NCI-H1417 treated with DMSO at 0.1 percent for 48 hours (cell line): ENCODE measurements at regions not wholly inside any gene's neighbourhood (a gene's known extent, or its start where the extent isn't known, plus 50 kb on each side); places are given as distances from the start of the nearest gene placed in this dataset.

ENCODE experiments used
- DNase-seq: peaks from one replicate; lab custom pipeline; 2025; lab: John Stamatoyannopoulos, UW

DNA sequence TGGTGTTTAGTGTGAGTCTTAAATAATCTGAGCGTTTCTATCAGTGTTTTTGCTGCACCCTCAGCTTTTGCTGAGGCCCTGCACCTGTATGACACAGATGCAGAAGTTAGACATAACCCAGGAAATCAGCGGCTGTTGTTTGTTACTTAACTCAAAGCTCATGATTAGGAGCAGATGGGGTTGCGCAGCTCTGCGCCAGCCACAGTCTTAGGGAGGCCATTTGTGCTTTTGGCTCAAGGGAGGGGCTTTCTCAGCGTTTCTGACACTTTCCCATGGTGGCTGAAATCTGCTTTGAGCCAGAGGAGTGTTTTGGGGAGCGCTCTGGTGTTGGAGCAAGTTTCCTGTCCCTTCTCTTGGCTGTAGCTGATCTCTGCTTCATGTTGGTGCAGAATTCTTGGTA is 433.8 kb downstream of the NAF1 start:
- no peak for DNase-seq

DNA sequence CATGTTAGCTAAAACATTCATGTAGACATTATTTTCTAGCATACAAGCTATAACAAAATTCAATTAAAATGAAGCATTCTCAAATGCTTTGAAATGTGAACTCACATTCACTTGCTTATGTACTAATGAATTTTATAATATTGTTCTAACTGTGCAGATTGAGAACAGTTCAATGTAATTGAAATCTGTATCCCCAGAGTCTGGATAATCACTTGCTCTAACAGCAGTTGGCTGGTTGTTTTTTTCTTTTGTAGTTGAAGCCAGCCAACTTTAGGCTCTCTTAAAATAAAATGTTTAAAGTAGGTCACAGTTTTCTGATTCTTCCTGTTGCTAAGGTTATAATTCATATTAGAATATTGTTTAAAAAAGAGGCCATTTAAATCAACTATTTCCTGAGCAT is 438.9 kb downstream of the NAF1 start:
- DNase-seq, result no peak

- no peak for DNase-seq
These were observed 439.5 kb downstream of the NAF1 start for GRCh38 chr4:162727232-162727631.

DNA sequence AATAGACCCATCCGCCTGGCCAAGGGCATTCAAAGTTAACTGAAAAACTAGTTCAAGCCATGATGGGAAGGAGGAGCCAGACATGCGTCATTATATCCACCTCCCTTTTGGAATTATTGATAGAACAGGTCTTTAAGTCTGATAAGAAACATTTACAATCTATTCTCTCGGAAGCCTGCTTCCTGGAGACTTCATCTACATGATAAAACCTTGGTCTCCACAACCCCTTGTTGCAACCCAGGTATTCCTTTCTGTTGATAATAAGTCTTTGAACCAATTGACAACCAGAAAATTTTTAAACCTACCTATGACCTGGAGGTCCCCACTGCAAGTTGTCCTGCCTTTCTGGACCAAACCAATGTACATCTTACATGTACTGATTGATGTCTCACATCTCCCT is 451.3 kb downstream of the NAF1 start:
- no peak for DNase-seq

DNA sequence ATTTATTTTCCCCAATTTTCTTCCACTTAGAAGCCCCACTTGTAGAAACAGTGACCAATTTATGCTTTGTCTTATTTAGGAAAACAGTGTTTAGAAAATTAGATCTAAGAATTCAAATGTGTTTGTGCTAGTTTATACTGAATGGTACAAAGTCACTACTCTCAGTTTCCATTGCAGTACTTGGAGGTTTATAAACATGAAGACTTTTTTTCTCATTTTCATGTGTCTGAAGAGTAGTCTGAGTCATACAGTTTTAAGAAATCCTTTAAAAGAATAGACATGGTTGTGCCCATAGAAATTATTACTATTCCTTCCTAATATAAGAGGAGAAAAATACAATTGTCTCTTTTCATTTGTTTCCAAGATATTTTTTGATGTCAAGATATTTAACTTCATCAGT is 458.7 kb downstream of the NAF1 start:
- DNase-seq, result no peak

- no peak for DNase-seq
These were observed 460.1 kb downstream of the NAF1 start for GRCh38 chr4:162706632-162707031.

DNA sequence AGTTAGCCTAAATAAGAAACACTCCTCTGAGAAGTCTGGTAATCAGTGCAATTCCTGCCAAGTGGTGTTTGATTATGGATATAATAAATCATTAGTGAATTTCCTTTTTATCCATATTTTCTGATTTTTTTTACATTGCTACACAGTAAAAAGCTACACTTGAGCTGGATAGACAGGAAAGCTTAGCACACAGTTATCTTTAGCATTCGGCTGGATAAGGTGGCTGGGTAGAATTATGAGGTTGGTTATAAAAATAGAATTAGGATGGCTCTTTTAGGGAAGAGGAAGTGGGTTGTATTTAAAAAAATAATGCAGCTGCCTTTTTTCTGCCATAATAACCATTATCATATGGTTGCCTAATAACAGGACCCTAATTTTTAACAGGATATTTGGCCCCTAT is 460.6 kb downstream of the NAF1 start:
- DNase-seq, result no peak

- DNase-seq, result no peak
These were observed 461.4 kb downstream of the NAF1 start for GRCh38 chr4:162705130-162705803.

GRCh38 chr4:162700815-162701361 is 465.8 kb downstream of the NAF1 start:
- no peak for DNase-seq

DNA sequence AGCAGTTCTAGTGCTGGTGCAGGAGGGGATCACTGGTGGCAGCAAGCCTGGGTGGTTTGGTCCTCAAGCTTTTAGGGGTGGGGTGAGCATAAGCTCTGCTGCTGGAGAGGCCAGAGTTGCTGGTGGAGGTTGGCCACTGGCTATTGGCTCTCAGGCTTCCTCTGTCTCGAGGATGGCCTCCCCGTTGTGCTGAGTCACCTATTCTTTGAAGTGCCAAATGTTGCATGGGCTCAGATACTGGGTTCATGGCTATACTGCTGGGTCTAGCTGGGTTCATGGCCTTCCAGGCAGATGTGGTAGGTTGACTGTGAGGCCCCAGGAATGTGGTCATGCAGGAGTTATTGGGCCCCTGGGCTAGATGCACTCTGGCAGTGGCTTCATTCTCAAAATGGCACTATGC is 466.3 kb downstream of the NAF1 start:
- DNase-seq, result no peak

DNA sequence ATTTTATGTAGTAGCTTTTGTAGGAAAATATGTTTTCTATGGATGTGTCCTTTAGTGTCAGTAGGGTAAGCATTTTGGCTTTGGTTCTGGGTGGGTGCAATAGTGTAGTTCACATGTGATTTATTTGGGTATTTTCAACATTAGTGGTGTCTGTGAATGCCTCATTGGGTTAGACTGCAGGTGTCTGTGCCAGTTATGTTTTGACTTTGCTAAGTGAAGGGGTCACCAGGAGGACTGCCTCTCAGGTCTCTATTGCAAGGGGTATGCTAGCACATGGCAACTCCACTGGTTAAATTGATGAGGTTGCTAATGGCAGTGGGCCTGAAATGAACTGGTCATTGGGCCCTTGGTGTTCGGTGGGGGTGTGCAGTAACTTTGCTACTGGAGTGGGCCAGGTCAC is 467.1 kb downstream of the NAF1 start:
- DNase-seq, result no peak

- DNase-seq, result no peak
These were observed 481.3 kb downstream of the NAF1 start for GRCh38 chr4:162685410-162685809.

GRCh38 chr4:162684998-162685397 is 481.7 kb downstream of the NAF1 start:
- no peak for DNase-seq

GRCh38 chr4:162684371-162684700 is 482.4 kb downstream of the NAF1 start:
- no peak for DNase-seq

DNA sequence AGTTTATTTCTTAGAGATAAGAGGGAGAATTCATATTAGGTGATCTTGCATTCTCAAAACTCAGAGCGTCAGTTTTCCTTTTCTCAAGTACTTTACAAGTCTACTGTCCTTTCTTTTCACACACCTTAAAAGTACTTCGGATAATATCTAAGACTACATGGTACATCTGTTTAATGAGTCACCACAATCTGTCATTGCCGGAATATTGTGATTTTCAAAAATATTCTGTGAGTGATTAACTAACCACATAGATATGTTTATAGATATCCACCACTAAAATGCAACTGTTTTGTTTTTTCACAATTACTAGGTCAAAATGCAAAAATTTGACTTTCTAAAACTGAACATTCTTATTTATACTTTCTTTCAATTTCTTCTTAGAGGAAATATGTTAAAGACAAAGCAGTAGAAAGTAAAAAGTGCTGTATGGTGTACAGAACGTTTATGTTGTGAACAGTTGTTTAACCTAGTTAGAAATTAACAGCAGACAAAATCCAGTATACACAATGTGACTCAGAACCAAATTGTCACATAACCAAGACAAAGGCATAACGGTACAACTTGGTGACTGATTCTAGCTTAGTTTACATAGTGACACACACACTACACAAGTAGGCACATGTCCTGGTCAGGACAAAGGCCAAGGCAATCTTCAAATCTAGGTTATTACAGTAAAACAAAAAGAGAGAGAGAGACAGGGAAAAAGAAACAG is 482.9 kb downstream of the NAF1 start:
- no peak for DNase-seq

GRCh38 chr4:162682651-162683050 is 484.0 kb downstream of the NAF1 start:
- no peak for DNase-seq

DNA sequence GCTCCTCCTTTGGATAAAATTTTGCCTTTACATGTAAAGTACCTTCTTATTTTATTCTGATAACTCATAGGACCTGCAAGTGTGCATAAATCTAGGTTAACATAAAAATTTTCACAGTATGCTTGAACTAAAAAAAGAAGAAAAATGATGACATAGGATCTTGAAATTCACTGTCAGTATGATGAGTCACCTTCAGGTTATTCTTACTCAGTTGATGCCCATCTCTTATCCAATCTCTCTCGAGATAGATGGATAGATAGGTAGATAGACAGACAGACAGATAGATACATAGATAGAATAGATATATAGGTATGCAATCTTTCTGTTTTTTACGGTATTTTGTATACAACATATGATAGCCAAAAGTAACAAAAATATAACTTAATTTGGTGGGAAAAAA is 485.5 kb downstream of the NAF1 start:
- DNase-seq, result no peak

GRCh38 chr4:162675661-162676060 is 491.0 kb downstream of the NAF1 start:
- no peak for DNase-seq

- DNase-seq, result no peak
These were observed 498.1 kb upstream of the FSTL5 start for GRCh38 chr4:162661913-162662312.

DNA sequence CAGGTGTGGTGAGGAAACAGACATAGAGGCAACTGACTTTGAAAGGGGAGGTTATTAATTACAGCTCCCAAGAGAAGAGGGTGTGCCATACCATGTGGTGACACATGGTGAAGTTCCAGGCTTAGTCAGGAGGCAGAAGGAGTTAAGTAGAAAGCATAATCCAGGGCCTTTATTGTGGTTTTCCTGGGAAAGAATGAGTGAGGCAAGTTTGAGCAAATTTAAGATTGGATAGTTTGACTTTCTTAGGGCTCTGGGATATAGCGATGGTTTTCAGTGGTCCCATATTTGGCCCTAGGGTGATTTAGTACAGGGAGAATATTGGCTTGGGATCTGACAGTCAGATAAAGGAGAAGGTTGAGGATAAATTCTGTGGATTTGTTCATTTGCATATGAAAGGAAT is 495.9 kb upstream of the FSTL5 start:
- no peak for DNase-seq

DNA sequence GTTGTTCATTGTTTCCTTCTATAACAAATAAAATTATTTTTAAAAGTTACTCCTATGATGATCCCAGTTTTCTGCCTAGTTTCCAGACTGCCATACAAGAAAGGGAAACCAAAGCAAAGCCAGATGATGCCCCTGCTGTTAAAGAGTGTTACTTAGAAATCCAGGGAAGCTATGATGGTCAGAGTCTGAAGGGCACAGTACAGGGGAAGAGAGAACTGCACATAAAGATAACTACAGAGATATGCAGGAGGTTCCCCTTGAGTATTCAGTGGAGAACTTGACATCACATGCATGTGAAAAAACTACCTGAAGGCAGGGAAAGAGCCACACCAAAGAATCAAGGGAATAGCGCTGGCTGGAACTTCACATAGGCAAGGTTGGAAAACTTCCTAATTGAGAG is 494.2 kb upstream of the FSTL5 start:
- no peak for DNase-seq

DNA sequence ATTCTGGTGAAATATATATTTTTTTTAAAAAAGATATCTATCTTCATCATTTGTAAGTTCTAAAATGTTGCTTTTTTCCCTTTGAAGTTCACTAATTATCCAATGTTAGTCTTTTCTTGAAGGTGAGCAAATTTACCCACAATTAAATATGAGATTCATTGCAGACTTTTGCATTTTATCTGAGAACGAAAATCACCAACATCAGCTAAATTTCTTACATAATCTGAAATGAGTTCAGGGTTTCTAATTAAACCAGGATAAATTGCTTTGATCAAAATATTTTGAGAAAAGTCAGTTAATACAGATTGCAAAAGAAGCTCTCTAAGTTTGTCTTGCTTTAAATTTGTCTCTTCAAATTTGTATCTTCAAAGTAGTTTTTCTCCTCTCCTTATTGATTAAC is 486.4 kb upstream of the FSTL5 start:
- no peak for DNase-seq

DNA sequence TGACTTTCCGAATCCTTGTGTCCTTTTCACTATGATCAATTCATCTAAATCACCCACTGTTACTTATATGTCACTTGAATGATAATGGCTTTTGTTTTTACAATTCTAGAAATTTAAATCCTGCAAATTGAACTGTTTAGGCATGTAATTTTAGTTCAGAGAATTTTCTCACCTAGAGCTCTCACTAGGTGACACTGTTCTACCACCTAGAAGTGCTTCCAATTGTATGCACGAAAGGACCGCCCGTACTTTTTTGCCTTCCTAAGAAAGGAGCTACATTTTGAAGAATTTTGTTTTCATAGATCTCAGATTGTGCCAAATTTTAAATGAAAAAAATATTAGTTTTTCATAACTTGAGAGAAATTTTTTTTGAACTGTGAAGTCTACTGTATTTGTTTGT is 481.6 kb upstream of the FSTL5 start:
- DNase-seq, result no peak

DNA sequence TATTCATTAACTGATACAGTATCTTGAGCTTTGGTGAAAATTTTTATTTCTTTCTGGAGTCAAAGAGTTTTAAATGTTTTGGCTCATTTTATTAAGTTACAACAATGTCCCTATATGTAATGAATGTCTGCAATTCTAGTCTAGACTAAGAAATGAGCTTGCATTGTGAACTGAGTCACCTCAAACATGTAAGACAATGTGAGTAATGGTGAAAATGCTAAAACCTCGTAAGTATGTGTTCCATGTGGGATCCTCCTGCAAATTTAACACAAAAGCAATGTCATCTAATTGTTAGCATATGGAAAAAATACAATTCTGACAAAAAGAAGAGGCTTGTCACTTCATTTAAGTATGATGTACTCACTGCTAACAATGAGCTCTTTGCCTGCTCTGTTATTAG is 480.5 kb upstream of the FSTL5 start:
- DNase-seq, result no peak
